ENCODE measurements at regions not wholly inside any gene's neighbourhood (a gene's known extent, or its start where the extent isn't known, plus 50 kb on each side); places are given as distances from the start of the nearest gene placed in this dataset.
A peak's percentile ranks its signal among the peaks of the same experiment; 100 is the strongest.

DNA sequence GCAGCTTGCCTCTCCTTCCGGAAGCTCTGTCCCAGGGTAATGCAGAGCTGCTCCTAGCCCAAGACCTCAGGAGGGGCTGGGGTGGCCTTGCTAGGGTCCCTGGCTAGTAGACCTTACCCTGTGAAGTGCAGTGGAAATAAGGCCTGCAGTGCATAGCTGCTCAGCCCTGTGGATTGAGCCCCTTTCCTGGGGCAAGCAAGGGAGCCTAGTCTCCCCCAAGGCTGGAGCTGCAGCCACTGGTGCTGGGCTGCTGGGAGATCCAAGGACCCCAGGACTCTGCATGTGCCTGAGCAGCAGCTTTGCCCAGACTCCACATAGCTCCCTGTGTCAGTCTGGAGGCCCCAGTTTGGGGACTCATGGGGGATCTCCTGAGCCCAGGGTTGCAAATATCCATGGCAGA, 57.9 kb downstream of the FANCF start:
- TF ChIP-seq SNAI2 (CRISPR knock-in tag; IDR thresholded peaks at IDR 0.05) (no peak), ESRRG (CRISPR knock-in tag; IDR thresholded peaks at IDR 0.05) (no peak), RARB (CRISPR knock-in tag; IDR thresholded peaks at IDR 0.05) (no peak), ZNF8 (CRISPR knock-in tag; IDR thresholded peaks at IDR 0.05) (no peak), TOX (CRISPR knock-in tag; IDR thresholded peaks at IDR 0.05; ENCODE audit: borderline replicate concordance) (no peak), CSDC2 (CRISPR knock-in tag; IDR thresholded peaks at IDR 0.05) (no peak), BACH2 (CRISPR knock-in tag; IDR thresholded peaks at IDR 0.05; ENCODE audit: borderline replicate concordance) (no peak), GLIS3 (CRISPR knock-in tag; IDR thresholded peaks at IDR 0.05) (no peak), ZNF70 (CRISPR knock-in tag; IDR thresholded peaks at IDR 0.05) (no peak), TCF4 (CRISPR knock-in tag; IDR thresholded peaks at IDR 0.05; ENCODE audit: borderline replicate concordance) (no peak), PPARA (CRISPR knock-in tag; IDR thresholded peaks at IDR 0.05; ENCODE audit: borderline replicate concordance) (no peak), ZC3H10 (CRISPR knock-in tag; IDR thresholded peaks at IDR 0.05) (no peak), POU6F1 (CRISPR knock-in tag; IDR thresholded peaks at IDR 0.05; ENCODE audit: borderline replicate concordance, low read depth) (no peak), ARNTL (CRISPR knock-in tag; IDR thresholded peaks at IDR 0.05; ENCODE audit: borderline replicate concordance, low read depth) (no peak), ZNF565 (CRISPR knock-in tag; conservative IDR thresholded peaks at IDR 0.05; ENCODE audit: low read depth) (no peak), ZFP30 (CRISPR knock-in tag; IDR thresholded peaks at IDR 0.05) (no peak)
- TF ChIP-seq, protein P1, sequence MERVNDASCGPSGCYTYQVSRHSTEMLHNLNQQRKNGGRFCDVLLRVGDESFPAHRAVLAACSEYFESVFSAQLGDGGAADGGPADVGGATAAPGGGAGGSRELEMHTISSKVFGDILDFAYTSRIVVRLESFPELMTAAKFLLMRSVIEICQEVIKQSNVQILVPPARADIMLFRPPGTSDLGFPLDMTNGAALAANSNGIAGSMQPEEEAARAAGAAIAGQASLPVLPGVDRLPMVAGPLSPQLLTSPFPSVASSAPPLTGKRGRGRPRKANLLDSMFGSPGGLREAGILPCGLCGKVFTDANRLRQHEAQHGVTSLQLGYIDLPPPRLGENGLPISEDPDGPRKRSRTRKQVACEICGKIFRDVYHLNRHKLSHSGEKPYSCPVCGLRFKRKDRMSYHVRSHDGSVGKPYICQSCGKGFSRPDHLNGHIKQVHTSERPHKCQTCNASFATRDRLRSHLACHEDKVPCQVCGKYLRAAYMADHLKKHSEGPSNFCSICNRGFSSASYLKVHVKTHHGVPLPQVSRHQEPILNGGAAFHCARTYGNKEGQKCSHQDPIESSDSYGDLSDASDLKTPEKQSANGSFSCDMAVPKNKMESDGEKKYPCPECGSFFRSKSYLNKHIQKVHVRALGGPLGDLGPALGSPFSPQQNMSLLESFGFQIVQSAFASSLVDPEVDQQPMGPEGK (CRISPR knock-in tag; IDR thresholded peaks at IDR 0.05; ENCODE audit: borderline replicate concordance), result no peak
- TF ChIP-seq, protein P2, sequence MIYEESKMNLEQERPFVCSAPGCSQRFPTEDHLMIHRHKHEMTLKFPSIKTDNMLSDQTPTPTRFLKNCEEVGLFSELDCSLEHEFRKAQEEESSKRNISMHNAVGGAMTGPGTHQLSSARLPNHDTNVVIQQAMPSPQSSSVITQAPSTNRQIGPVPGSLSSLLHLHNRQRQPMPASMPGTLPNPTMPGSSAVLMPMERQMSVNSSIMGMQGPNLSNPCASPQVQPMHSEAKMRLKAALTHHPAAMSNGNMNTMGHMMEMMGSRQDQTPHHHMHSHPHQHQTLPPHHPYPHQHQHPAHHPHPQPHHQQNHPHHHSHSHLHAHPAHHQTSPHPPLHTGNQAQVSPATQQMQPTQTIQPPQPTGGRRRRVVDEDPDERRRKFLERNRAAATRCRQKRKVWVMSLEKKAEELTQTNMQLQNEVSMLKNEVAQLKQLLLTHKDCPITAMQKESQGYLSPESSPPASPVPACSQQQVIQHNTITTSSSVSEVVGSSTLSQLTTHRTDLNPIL (CRISPR knock-in tag; IDR thresholded peaks at IDR 0.05; ENCODE audit: low read depth), result no peak
- TF ChIP-seq, protein P3, sequence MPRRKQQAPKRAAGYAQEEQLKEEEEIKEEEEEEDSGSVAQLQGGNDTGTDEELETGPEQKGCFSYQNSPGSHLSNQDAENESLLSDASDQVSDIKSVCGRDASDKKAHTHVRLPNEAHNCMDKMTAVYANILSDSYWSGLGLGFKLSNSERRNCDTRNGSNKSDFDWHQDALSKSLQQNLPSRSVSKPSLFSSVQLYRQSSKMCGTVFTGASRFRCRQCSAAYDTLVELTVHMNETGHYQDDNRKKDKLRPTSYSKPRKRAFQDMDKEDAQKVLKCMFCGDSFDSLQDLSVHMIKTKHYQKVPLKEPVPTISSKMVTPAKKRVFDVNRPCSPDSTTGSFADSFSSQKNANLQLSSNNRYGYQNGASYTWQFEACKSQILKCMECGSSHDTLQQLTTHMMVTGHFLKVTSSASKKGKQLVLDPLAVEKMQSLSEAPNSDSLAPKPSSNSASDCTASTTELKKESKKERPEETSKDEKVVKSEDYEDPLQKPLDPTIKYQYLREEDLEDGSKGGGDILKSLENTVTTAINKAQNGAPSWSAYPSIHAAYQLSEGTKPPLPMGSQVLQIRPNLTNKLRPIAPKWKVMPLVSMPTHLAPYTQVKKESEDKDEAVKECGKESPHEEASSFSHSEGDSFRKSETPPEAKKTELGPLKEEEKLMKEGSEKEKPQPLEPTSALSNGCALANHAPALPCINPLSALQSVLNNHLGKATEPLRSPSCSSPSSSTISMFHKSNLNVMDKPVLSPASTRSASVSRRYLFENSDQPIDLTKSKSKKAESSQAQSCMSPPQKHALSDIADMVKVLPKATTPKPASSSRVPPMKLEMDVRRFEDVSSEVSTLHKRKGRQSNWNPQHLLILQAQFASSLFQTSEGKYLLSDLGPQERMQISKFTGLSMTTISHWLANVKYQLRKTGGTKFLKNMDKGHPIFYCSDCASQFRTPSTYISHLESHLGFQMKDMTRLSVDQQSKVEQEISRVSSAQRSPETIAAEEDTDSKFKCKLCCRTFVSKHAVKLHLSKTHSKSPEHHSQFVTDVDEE (CRISPR knock-in tag; IDR thresholded peaks at IDR 0.05), result no peak
- TF ChIP-seq, protein P4, sequence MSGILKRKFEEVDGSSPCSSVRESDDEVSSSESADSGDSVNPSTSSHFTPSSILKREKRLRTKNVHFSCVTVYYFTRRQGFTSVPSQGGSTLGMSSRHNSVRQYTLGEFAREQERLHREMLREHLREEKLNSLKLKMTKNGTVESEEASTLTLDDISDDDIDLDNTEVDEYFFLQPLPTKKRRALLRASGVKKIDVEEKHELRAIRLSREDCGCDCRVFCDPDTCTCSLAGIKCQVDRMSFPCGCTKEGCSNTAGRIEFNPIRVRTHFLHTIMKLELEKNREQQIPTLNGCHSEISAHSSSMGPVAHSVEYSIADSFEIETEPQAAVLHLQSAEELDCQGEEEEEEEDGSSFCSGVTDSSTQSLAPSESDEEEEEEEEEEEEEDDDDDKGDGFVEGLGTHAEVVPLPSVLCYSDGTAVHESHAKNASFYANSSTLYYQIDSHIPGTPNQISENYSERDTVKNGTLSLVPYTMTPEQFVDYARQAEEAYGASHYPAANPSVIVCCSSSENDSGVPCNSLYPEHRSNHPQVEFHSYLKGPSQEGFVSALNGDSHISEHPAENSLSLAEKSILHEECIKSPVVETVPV (CRISPR knock-in tag; IDR thresholded peaks at IDR 0.05), result no peak

DNA sequence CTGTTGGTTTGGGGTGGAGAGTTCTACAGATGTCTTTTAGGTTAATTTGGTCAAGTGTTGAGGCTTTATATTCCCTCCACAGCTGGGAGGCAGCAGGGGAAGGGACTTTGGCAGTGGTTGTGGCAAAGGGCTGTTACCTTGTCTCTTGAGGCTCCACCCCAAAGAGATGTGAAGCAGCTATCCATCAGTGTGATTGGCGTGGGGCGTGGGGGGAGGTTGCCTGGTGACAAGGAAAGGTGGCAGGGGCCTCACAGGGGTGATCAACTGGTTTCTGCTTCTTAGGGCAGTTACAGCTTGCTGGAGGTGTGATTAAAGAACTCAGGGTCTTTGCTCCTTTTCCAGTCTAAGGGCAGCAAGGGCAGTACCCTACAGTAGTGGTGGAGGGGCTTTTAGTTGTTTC, 59.3 kb downstream of the FANCF start:
- no peak for TF ChIP-seq ZNF70 (CRISPR knock-in tag; IDR thresholded peaks at IDR 0.05)
- no peak for TF ChIP-seq ZNF8 (CRISPR knock-in tag; IDR thresholded peaks at IDR 0.05)
- ATAC-seq, result no peak

More for the DNA sequence above, 57.9 kb downstream of the FANCF start:
- no peak for ATAC-seq

GRCh38 chr11:22561283-22561682, 64.3 kb downstream of the FANCF start:
- no peak for ATAC-seq

More at GRCh38 chr11:22561283-22561682, 64.3 kb downstream of the FANCF start:
- TF ChIP-seq BACH2 (CRISPR knock-in tag; IDR thresholded peaks at IDR 0.05; ENCODE audit: borderline replicate concordance) (no peak), CSDC2 (CRISPR knock-in tag; IDR thresholded peaks at IDR 0.05) (no peak), ISL1 (CRISPR knock-in tag; IDR thresholded peaks at IDR 0.05) (peak; percentile 52; the same call in 1 of the 2 replicates), RARB (CRISPR knock-in tag; IDR thresholded peaks at IDR 0.05) (no peak), ZFP3 (CRISPR knock-in tag; IDR thresholded peaks at IDR 0.05) (no peak), TCF4 (CRISPR knock-in tag; IDR thresholded peaks at IDR 0.05; ENCODE audit: borderline replicate concordance) (no peak)
- TF ChIP-seq, protein P3 (CRISPR knock-in tag; IDR thresholded peaks at IDR 0.05), result no peak

Measured in SK-N-SH treated with all-trans-retinoic acid at 6 μM for 48 hours (cell line).